H54 (cell line): ENCODE measurements at regions not wholly inside any gene's neighbourhood (a gene's known extent, or its start where the extent isn't known, plus 50 kb on each side); places are given as distances from the start of the nearest gene placed in this dataset.
"Not testable (repeated sequence)": the region's sequence is repeated elsewhere in the genome, so short reads cannot be mapped to it uniquely, and the experiment has no call there.

Source experiments
- DNase-seq: peaks from one replicate; pipeline ENCODE4 v3.0.0; 2011; ENCODE audit warnings: low spot score, mixed read lengths; ENCODE audit not compliant: insufficient read length
- FAIRE-seq: peaks from 3 replicates; lab custom pipeline; 2011; peaks lifted over from hg19 to GRCh38; lab: Jason Lieb, UNC
- POLR2A ChIP-seq: IDR thresholded peaks from 2 replicates; pipeline ENCODE4 v1.6.1; 2011; ENCODE audit warnings: low read depth, mild to moderate bottlenecking, low read length

GRCh38 chr14:44873536-44873935, 88.2 kb downstream of the KLHL28 start:
- no peak for DNase-seq
- no peak for FAIRE-seq
- TF ChIP-seq POLR2A = no peak

- FAIRE-seq = no peak
- no peak for TF ChIP-seq POLR2A
- DNase-seq = no peak
Measured at GRCh38 chr14:44866770-44867169, 95.0 kb downstream of the KLHL28 start.

GRCh38 chr14:44866322-44866721, 95.4 kb downstream of the KLHL28 start:
- no peak for FAIRE-seq
- no peak for TF ChIP-seq POLR2A
- DNase-seq = no peak

- TF ChIP-seq POLR2A = no peak
- FAIRE-seq (no peak), DNase-seq (no peak)
Measured at GRCh38 chr14:44863271-44863670, 98.5 kb downstream of the KLHL28 start.

GRCh38 chr14:44854114-44854513, 107.6 kb downstream of the KLHL28 start:
- no peak for TF ChIP-seq POLR2A
- DNase-seq (no peak), FAIRE-seq (no peak)

GRCh38 chr14:44847526-44848309, 114.0 kb downstream of the KLHL28 start:
- no peak for DNase-seq
- FAIRE-seq = no peak

GRCh38 chr14:44846232-44846824, 115.4 kb downstream of the KLHL28 start:
- FAIRE-seq = peak; percentile 82
- TF ChIP-seq POLR2A = no peak
- no peak for DNase-seq

More at GRCh38 chr14:44847526-44848309, 114.0 kb downstream of the KLHL28 start:
- no peak for TF ChIP-seq POLR2A

GRCh38 chr14:44835928-44836327, 125.8 kb downstream of the KLHL28 start:
- DNase-seq, FAIRE-seq: not testable (repeated sequence)

- no peak for TF ChIP-seq POLR2A
- DNase-seq (no peak), FAIRE-seq (no peak)
Measured at GRCh38 chr14:44833376-44834060, 128.2 kb downstream of the KLHL28 start.

- FAIRE-seq = no peak
Measured at GRCh38 chr14:44830371-44830770, 131.4 kb downstream of the KLHL28 start.

GRCh38 chr14:44829021-44829420, 132.7 kb downstream of the KLHL28 start:
- no peak for DNase-seq
- no peak for TF ChIP-seq POLR2A
- no peak for FAIRE-seq

More at GRCh38 chr14:44830371-44830770, 131.4 kb downstream of the KLHL28 start:
- no peak for TF ChIP-seq POLR2A
- no peak for DNase-seq

- FAIRE-seq (no peak), DNase-seq (no peak)
- no peak for TF ChIP-seq POLR2A
Measured at GRCh38 chr14:44828023-44828422, 133.7 kb downstream of the KLHL28 start.

GRCh38 chr14:44820230-44820964, 141.3 kb downstream of the KLHL28 start:
- FAIRE-seq = no peak
- TF ChIP-seq POLR2A = no peak
- DNase-seq = no peak

GRCh38 chr14:44814196-44814595, 147.6 kb downstream of the KLHL28 start:
- TF ChIP-seq POLR2A = no peak
- DNase-seq (no peak), FAIRE-seq (no peak)
